WTC11 (cell line): ENCODE measurements at regions not wholly inside any gene's neighbourhood (a gene's known extent, or its start where the extent isn't known, plus 50 kb on each side); places are given as distances from the start of the nearest gene placed in this dataset.

Experiments used
- ATAC-seq: fragments of 200-7000 bp; cut with Tn5 transposase; 2 replicates; pipeline ENCODE4 v1.10.0; 2021; ENCODE audit warnings: mild to moderate bottlenecking, moderate library complexity
- CTCF ChIA-PET: fragments of 300-600 bp; sonication (Branson Sonifier 250); formaldehyde crosslinking; loops from one replicate; lab custom pipeline; 2021; ENCODE audit warnings: antibody characterized with exemption; lab: Charles Lee
- POLR2A ChIA-PET: fragments of 350-600 bp; sonication (Branson Sonifier 250); formaldehyde crosslinking; loops from one replicate; lab custom pipeline; 2021; ENCODE audit warnings: antibody characterized with exemption; lab: Charles Lee
- DNase-seq: peaks from one replicate; pipeline ENCODE4 v3.0.0; 2021; ENCODE audit warnings: low spot score
- H3K27ac Mint-ChIP-seq: 2 replicates; pipeline ENCODE4 v1.8.0; 2021; ENCODE audit warnings: mixed read lengths
- H3K27me3 Mint-ChIP-seq: 2 replicates; pipeline ENCODE4 v1.8.0; 2021; ENCODE audit warnings: low read depth, mild to moderate bottlenecking, moderate library complexity, mixed read lengths
- H3K36me3 Mint-ChIP-seq: 2 replicates; pipeline ENCODE4 v1.8.0; 2021; ENCODE audit warnings: mixed read lengths
- H3K4me1 Mint-ChIP-seq: 2 replicates; pipeline ENCODE4 v1.8.0; 2022; ENCODE audit warnings: mixed read lengths
- H3K4me3 Mint-ChIP-seq: 2 replicates; pipeline ENCODE4 v1.8.0; 2021; ENCODE audit warnings: mild to moderate bottlenecking, moderate library complexity, mixed read lengths
- H3K9me3 Mint-ChIP-seq: 2 replicates; pipeline ENCODE4 v1.8.0; 2021; ENCODE audit warnings: mixed read lengths
- ATF2 ChIP-seq: sonication (generic); formaldehyde crosslinking; IDR thresholded peaks from 2 replicates; pipeline ENCODE4 v1.8.1; 2022; ENCODE audit warnings: low read depth, missing genetic modification reagents, borderline replicate concordance
- ATF6 ChIP-seq: sonication (generic); formaldehyde crosslinking; IDR thresholded peaks from 2 replicates; pipeline ENCODE4 v1.8.1; 2023; ENCODE audit warnings: mild to moderate bottlenecking, missing genetic modification reagents
- MAX ChIP-seq: sonication (generic); formaldehyde crosslinking; IDR thresholded peaks from 2 replicates; pipeline ENCODE4 v1.8.0; 2022; ENCODE audit warnings: mild to moderate bottlenecking, missing genetic modification reagents
- NFATC4 ChIP-seq: fragments of 250-450 bp; sonication (Bioruptor Pico); IDR thresholded peaks from 2 replicates; pipeline ENCODE4 v1.9.0; 2021; ENCODE audit warnings: mild to moderate bottlenecking
- NFYB ChIP-seq: sonication (generic); formaldehyde crosslinking; conservative IDR thresholded peaks from 2 replicates; pipeline ENCODE4 v1.8.0; 2022; ENCODE audit warnings: low read depth, missing genetic modification reagents
- NR1H2 ChIP-seq: sonication (generic); formaldehyde crosslinking; IDR thresholded peaks from 2 replicates; pipeline ENCODE4 v1.9.0; 2021; ENCODE audit warnings: mild to moderate bottlenecking, moderate library complexity, missing genetic modification reagents
- NR3C1 ChIP-seq: sonication (generic); formaldehyde crosslinking; conservative IDR thresholded peaks from 2 replicates; pipeline ENCODE4 v1.8.1; 2023; ENCODE audit warnings: low read depth, mild to moderate bottlenecking, missing genetic modification reagents
- RORB ChIP-seq: fragments of 250-450 bp; sonication (Bioruptor Pico); IDR thresholded peaks from 2 replicates; pipeline ENCODE4 v1.9.0; 2021; ENCODE audit warnings: mild to moderate bottlenecking
- SMAD3 ChIP-seq: sonication (generic); formaldehyde crosslinking; IDR thresholded peaks from 2 replicates; pipeline ENCODE4 v1.8.0; 2022; ENCODE audit warnings: missing genetic modification reagents, mild to moderate bottlenecking, borderline replicate concordance
- SOX15 ChIP-seq: fragments of 250-450 bp; sonication (Bioruptor Pico); IDR thresholded peaks from 2 replicates; pipeline ENCODE4 v1.9.0; 2021; ENCODE audit warnings: mild to moderate bottlenecking
- TEAD4 ChIP-seq: sonication (generic); formaldehyde crosslinking; IDR thresholded peaks from 2 replicates; pipeline ENCODE4 v1.8.0; 2022; ENCODE audit warnings: mild to moderate bottlenecking, missing genetic modification reagents
- ZBTB21 ChIP-seq: sonication (generic); formaldehyde crosslinking; IDR thresholded peaks from 2 replicates; pipeline ENCODE4 v1.8.1; 2023; ENCODE audit warnings: mild to moderate bottlenecking, missing genetic modification reagents, borderline replicate concordance
- ZNF138 ChIP-seq: sonication (generic); formaldehyde crosslinking; conservative IDR thresholded peaks from 2 replicates; pipeline ENCODE4 v1.8.1; 2022; ENCODE audit warnings: mild to moderate bottlenecking, moderate library complexity, missing genetic modification reagents
- ZNF263 ChIP-seq: sonication (generic); formaldehyde crosslinking; IDR thresholded peaks from 2 replicates; pipeline ENCODE4 v1.8.1; 2022; ENCODE audit warnings: low read depth, mild to moderate bottlenecking, moderate library complexity, missing genetic modification reagents
- ZNF512 ChIP-seq: sonication (generic); formaldehyde crosslinking; IDR thresholded peaks from 2 replicates; pipeline ENCODE4 v1.8.1; 2022; ENCODE audit warnings: missing genetic modification reagents, borderline replicate concordance
- TF ChIP-seq, protein P1 (sequence below): sonication (generic); formaldehyde crosslinking; IDR thresholded peaks from 2 replicates; pipeline ENCODE4 v1.8.0; 2022; ENCODE audit warnings: mild to moderate bottlenecking, missing genetic modification reagents
- TF ChIP-seq, protein P2 (sequence below): fragments of 250-450 bp; sonication (Bioruptor Pico); IDR thresholded peaks from 2 replicates; pipeline ENCODE4 v1.9.0; 2021; ENCODE audit warnings: moderate library complexity, mild to moderate bottlenecking, inconsistent platforms, borderline replicate concordance
- TF ChIP-seq, protein P3 (sequence below): sonication (generic); formaldehyde crosslinking; IDR thresholded peaks from 2 replicates; pipeline ENCODE4 v1.8.0; 2022; ENCODE audit warnings: mild to moderate bottlenecking, missing genetic modification reagents
- TF ChIP-seq, protein P4 (sequence below): sonication (generic); formaldehyde crosslinking; IDR thresholded peaks from 2 replicates; pipeline ENCODE4 v1.8.0; 2022; ENCODE audit warnings: mild to moderate bottlenecking, missing genetic modification reagents

- no peak for ATAC-seq
- no peaks in the 10 kb centered on the region for H3K27me3 Mint-ChIP-seq
- DNase-seq: no peak
- peaks cover 2% of the 10 kb centered on the region; the same call in 1 of the 2 replicates for H3K4me1 Mint-ChIP-seq
- ChIA-PET CTCF (no interaction called here), POLR2A (no interaction called here)
- no peak for TF ChIP-seq ATF2 (CRISPR knock-in tag)
- TF ChIP-seq, protein P1, sequence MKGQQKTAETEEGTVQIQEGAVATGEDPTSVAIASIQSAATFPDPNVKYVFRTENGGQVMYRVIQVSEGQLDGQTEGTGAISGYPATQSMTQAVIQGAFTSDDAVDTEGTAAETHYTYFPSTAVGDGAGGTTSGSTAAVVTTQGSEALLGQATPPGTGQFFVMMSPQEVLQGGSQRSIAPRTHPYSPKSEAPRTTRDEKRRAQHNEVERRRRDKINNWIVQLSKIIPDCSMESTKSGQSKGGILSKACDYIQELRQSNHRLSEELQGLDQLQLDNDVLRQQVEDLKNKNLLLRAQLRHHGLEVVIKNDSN (CRISPR knock-in tag): no peak
- TF ChIP-seq, protein P2, sequence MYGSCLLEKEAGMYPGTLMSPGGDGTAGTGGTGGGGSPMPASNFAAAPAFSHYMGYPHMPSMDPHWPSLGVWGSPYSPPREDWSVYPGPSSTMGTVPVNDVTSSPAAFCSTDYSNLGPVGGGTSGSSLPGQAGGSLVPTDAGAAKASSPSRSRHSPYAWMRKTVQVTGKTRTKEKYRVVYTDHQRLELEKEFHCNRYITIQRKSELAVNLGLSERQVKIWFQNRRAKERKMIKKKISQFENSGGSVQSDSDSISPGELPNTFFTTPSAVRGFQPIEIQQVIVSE: no peak
- no peak for TF ChIP-seq ZNF138 (CRISPR knock-in tag)
- no peak for TF ChIP-seq NFYB
- no peak for TF ChIP-seq TEAD4
- TF ChIP-seq, protein P3, sequence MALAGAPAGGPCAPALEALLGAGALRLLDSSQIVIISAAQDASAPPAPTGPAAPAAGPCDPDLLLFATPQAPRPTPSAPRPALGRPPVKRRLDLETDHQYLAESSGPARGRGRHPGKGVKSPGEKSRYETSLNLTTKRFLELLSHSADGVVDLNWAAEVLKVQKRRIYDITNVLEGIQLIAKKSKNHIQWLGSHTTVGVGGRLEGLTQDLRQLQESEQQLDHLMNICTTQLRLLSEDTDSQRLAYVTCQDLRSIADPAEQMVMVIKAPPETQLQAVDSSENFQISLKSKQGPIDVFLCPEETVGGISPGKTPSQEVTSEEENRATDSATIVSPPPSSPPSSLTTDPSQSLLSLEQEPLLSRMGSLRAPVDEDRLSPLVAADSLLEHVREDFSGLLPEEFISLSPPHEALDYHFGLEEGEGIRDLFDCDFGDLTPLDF (CRISPR knock-in tag): no peak
- TF ChIP-seq RORB (CRISPR knock-in tag): no peak
- no peak for TF ChIP-seq SMAD3 (CRISPR knock-in tag)
- no peak for TF ChIP-seq NFATC4 (CRISPR knock-in tag)
- TF ChIP-seq, protein P4, sequence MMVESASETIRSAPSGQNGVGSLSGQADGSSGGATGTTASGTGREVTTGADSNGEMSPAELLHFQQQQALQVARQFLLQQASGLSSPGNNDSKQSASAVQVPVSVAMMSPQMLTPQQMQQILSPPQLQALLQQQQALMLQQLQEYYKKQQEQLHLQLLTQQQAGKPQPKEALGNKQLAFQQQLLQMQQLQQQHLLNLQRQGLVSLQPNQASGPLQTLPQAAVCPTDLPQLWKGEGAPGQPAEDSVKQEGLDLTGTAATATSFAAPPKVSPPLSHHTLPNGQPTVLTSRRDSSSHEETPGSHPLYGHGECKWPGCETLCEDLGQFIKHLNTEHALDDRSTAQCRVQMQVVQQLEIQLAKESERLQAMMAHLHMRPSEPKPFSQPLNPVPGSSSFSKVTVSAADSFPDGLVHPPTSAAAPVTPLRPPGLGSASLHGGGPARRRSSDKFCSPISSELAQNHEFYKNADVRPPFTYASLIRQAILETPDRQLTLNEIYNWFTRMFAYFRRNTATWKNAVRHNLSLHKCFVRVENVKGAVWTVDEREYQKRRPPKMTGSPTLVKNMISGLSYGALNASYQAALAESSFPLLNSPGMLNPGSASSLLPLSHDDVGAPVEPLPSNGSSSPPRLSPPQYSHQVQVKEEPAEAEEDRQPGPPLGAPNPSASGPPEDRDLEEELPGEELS (CRISPR knock-in tag): no peak
- H3K9me3 Mint-ChIP-seq: no peaks in the 10 kb centered on the region
- H3K4me3 Mint-ChIP-seq: no peak overlapping the region
- no peaks in the 10 kb centered on the region for H3K36me3 Mint-ChIP-seq
- H3K27ac Mint-ChIP-seq: no peak overlapping the region
Observed at GRCh38 chr4:66591968-66592367, 921.7 kb upstream of the EPHA5 start.

DNA sequence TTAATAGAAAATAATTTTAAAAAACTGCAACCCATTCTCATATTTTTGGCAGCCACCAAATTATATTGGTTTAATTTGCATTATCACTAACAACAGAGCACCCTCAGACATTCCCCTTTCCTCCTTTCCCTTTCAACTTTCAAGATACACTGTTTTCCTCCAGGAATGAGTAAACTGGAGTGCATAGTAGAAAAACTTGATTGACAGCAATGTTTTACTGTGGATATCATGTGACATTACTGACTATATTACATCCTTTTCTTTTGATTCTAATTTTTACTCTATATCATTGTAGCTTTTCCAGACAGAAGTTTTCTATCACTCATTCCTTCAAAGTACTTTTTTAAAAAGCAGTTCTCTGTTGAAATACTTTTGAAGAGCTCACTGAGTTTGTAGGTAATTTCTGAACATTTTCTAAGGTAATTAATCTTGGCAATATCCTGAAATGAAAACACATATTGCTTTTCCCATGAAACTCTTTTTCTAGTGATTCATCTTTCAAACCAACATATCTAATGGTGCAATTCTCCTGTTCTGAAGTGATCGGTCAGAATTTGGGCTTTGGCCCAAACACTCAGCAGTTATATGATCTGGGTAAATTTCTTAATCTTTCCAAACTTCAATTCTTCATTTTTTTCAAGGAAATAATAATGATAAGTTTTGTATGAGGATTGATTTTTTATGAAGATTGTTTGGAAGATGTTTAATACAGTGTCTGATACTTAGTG, 920.4 kb upstream of the EPHA5 start:
- POLR2A ChIA-PET: no interaction called here
- no peaks in the 10 kb centered on the region for H3K27me3 Mint-ChIP-seq
- H3K9me3 Mint-ChIP-seq: no peaks in the 10 kb centered on the region
- CTCF ChIA-PET: no interaction called here
- no peak for ATAC-seq
- peaks cover 6% of the 10 kb centered on the region; the same call in 1 of the 2 replicates for H3K4me1 Mint-ChIP-seq
- DNase-seq: no peak
- no peak overlapping the region for H3K27ac Mint-ChIP-seq
- no peak for TF ChIP-seq ZNF512
- TF ChIP-seq NR1H2 (CRISPR knock-in tag): no peak
- no peak for TF ChIP-seq NR3C1 (CRISPR knock-in tag)
- no peak for TF ChIP-seq MAX
- no peak for TF ChIP-seq ZNF263 (CRISPR knock-in tag)
- no peak for TF ChIP-seq ATF6
- TF ChIP-seq SOX15 (CRISPR knock-in tag): no peak
- TF ChIP-seq ZBTB21 (CRISPR knock-in tag): no peak
- no peak overlapping the region for H3K4me3 Mint-ChIP-seq
- H3K36me3 Mint-ChIP-seq: no peaks in the 10 kb centered on the region
